ENCODE measurements at regions not wholly inside any gene's neighbourhood (a gene's known extent, or its start where the extent isn't known, plus 50 kb on each side); places are given as distances from the start of the nearest gene placed in this dataset.

- H3K9me1 ChIP-seq (replicated peaks; ENCODE audit: control insufficient read depth, extremely low read depth, insufficient read depth, low read length) = no peaks in the 10 kb centered on the region
- H3K4me2 ChIP-seq (ENCODE audit: insufficient read depth, low read length) = no peak overlapping the region
- FAIRE-seq (no peak), DNase-seq (ENCODE audit: low read depth, low spot score) (no peak)
- H3K36me3 ChIP-seq (ENCODE audit: control insufficient read depth in 2 of 2, extremely low read depth in 1 of 2, insufficient read depth in 2 of 2, low read length in 2 of 2) = no peaks in the 10 kb centered on the region
- no peak overlapping the region for H3K4me3 ChIP-seq (replicated peaks in 1 of 3; ENCODE audit: insufficient read depth in 1 of 3, low read depth in 1 of 3, low read length in 3 of 3)
- H3K9me3 ChIP-seq (replicated peaks; ENCODE audit: control insufficient read depth, insufficient read depth, low read length) = no peaks in the 10 kb centered on the region
- BruUV-seq (replicated peaks) = no TSS peak
- no peak overlapping the region for H3K27ac ChIP-seq (ENCODE audit: insufficient read depth, low read depth, low read length)
- H4K20me1 ChIP-seq (replicated peaks; ENCODE audit: control insufficient read depth, extremely low read depth, insufficient read depth, low read length) = no peaks in the 10 kb centered on the region
- H2AFZ ChIP-seq (ENCODE audit: low read depth, low read length) = no peak overlapping the region
- no peak overlapping the region for H3K9ac ChIP-seq (replicated peaks; ENCODE audit: extremely low read depth, insufficient read depth, low read length)
- TF ChIP-seq GATA2 (IDR thresholded peaks at IDR 0.05; ENCODE audit: insufficient read depth, insufficient read length, low read depth, low read length) (no peak), FOS (IDR thresholded peaks at IDR 0.05; ENCODE audit: borderline replicate concordance, insufficient read depth, low read length) (no peak), JUN (IDR thresholded peaks at IDR 0.05; ENCODE audit: borderline replicate concordance, insufficient read depth, insufficient read length, low read depth) (no peak), MAX (IDR thresholded peaks at IDR 0.05; ENCODE audit: insufficient read depth, insufficient read length) (no peak), CTCF (IDR thresholded peaks at IDR 0.05; ENCODE audit: extremely low read depth in 1 of 2, insufficient read depth in 1 of 2, low read depth in 1 of 2, low read length in 2 of 2) (no peak), POLR2A (IDR thresholded peaks at IDR 0.05; ENCODE audit: low read depth, low read length) (no peak), POLR2AphosphoS5 (IDR thresholded peaks at IDR 0.05; ENCODE audit: insufficient read depth, low read depth, low read length) (no peak), MYC (IDR thresholded peaks at IDR 0.05; ENCODE audit: low read depth, low read length) (no peak), EZH2 (IDR thresholded peaks at IDR 0.05; ENCODE audit: borderline replicate concordance, low read depth, low read length, severe bottlenecking) (no peak)
- no peaks in the 10 kb centered on the region for H3K79me2 ChIP-seq (ENCODE audit: control insufficient read depth, insufficient read depth, low read length)
- H3K27me3 ChIP-seq (ENCODE audit: control insufficient read depth in 2 of 2, insufficient read depth in 2 of 2, low read length in 2 of 2) = no peaks in the 10 kb centered on the region
- dilution Hi-C loops (cut with MboI; ENCODE audit: extremely low pct_ligation_motif_present, low sequenced_read_pairs) = no loop called here
- intact Hi-C loops (cut with micrococcal nuclease) = no loop called here
- POLR2A ChIA-PET = no interaction called here
- CTCF ChIA-PET = no interaction called here
- peaks cover 9% of the 10 kb centered on the region for H3K4me1 ChIP-seq (ENCODE audit: control insufficient read depth, extremely low read depth, insufficient read depth, low read length)
These were observed 181.2 kb upstream of the POU5F2 start for GRCh38 chr5:93922551-93922950.

All from endothelial cell of umbilical vein (primary cell).